Head of caudate nucleus (tissue), 42 donors: ENCODE measurements at regions not wholly inside any gene's neighbourhood (a gene's known extent, or its start where the extent isn't known, plus 50 kb on each side); places are given as distances from the start of the nearest gene placed in this dataset.
A peak's percentile ranks its signal among the peaks of the same experiment; 100 is the strongest.

Experiments
- DNase-seq, 42 donors: peaks; one replicate each; pipeline versions ENCODE4 v3.0.0 to v3.0.0-alpha.2; 2020 to 2021; ENCODE audit warnings: mixed read lengths in 7 of 42
- intact Hi-C: fragments of 100-400 bp; cut with DNase I; formaldehyde crosslinking; loops from one replicate; pipeline ENCODE4 v1.15.0; 2022

GRCh38 chr6:126574301-126574700, 234.4 kb downstream of the CENPW start:
- intact Hi-C loops, result no loop called here
- no peak for DNase-seq

GRCh38 chr6:126581316-126581715, 241.4 kb downstream of the CENPW start:
- no peak for DNase-seq
- intact Hi-C loops, result no loop called here

- DNase-seq, result no peak
- intact Hi-C loops, result no loop called here
Measured at GRCh38 chr6:126600258-126600916, 260.5 kb downstream of the CENPW start.

DNA sequence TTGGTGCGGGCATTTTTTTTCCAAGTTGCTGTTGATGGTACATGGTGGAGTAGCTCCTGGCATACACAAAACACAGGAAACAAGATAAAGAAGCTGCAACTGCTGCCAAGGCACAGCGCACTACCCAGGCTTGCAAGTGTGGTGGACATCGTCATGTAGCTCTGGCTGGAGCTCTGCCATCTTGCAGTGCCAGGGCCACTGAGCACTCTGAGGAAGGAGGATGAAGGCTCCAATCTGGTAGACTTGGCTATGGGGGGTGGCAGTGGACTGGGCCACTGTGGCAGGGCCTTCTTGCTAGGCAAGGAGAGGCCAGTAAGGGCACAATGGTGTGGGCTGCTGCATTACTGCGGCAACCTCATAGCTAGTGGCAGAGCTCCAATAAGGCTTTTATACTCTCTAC, 263.5 kb downstream of the CENPW start:
- DNase-seq, result no peak
- intact Hi-C loops, result no loop called here

- intact Hi-C loops, result no loop called here
- no peak for DNase-seq
Measured at GRCh38 chr6:126605089-126605488, 265.2 kb downstream of the CENPW start.

DNA sequence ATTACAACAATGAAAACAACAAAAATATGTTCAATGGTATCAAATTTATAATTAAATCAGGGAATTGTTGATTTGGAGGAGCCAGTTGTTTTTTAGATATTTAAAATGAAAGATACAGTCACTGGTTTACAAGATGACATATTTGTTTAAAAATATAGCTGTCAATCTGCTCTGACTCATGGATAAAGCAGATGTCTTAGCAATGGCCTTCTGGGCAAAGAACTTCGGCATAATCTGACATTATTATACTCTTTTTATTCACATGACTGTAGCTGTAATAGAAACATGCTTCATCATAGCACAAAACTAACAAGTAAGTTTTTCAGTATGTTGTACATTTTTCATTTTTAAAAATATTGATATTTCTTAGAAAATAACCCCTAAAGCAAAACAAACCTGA, 267.4 kb downstream of the CENPW start:
- no peak for DNase-seq

DNA sequence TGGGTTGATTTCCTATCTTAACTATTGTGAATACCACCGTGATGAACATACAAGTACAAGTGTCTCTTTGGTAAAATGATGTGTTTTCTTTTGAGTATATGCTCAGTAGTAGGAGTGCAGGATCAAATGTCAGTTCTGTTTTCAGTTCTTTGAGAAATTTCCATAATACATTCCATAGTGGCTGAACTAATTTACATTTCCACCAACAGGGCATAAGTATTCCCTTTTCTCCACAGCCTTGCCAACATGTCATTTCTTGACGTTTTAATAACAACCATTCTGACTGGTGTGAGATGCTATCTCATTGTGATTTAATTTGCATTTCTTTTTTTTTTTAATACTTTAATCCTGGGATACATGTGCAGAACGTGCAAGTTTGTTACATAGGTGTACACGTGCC, 268.8 kb downstream of the CENPW start:
- DNase-seq, result no peak
- intact Hi-C loops, result no loop called here

More for the DNA sequence above, 267.4 kb downstream of the CENPW start:
- intact Hi-C loops, result no loop called here

DNA sequence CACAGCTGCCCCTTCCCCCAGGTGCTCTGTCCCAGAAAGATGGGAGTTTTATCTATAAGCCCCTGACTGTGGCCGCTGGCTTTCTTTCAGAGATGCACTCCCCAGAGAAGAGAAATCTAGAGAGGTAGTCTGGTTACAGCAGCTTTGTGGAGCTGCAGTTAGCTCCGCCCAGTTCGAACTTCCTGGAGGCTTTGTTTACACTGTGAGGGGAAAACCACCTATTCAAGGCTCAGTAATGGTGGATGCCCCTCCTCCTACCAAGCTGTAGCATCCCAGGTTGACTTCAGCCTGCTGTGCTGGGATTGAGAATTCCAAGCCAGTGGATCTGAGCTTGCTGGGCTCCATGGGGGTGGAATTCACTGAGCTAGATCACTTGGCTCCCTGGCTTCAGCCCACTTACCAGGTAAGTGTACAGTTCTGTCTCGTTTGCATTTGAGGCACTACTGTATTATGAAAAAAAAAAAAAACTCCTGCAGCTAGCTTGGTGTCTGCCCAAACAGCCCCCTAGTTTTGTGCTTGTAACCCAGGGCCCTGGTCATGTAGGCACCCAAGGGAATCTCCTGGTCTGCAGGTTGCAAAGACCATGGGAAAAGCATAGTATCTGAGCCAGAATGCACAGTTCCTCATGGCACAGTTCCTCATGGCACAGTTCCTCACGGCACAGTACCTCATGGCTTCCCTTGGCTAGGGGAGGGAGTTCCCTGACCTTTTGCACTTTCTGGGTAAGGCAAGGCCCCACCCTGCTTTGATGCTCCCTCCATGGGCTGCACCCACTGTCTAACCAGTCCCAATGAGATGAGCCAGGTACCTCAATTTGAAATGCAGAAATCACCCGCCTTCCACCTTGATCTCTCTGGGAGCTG, 275.0 kb downstream of the CENPW start:
- DNase-seq, result no peak
- intact Hi-C loops, result no loop called here

- no peak for DNase-seq
- intact Hi-C loops, result no loop called here
Measured at GRCh38 chr6:126616866-126617265, 277.0 kb downstream of the CENPW start.

DNA sequence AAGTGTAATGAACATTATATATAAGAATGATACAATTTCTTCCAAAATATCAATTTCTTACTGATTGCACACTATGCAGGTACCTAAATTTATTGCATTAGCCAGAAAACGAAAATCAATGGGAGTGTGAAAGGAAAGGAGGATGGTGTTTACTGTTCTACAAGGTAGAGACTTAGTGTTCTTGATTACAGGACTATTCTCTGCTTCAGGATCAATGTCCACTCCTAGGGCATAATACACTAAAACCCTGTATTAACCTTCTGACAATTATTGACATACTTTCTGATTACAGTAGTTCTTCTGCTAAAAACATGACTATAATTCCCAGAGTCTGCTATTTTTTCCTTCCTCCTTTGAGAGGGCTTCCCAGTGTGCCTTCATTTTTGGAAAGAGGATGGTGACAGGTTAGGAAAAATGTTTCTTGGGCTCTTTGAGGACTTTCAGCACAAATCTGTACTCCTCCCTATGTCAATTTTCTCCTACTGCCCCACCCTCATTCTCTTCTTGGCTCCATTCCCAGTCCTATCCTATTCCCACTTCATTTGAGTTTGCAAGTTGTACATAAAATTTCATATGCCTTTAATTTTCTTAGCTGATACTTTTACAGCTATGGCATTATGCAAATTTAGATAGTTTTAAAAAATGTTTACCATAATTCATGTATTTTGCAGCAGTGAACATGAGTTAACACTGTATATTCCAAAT, 278.9 kb downstream of the CENPW start:
- DNase-seq, result no peak
- intact Hi-C loops, result no loop called here

- DNase-seq, result no peak
- intact Hi-C loops, result no loop called here
Measured at GRCh38 chr6:126620719-126621118, 280.8 kb downstream of the CENPW start.

DNA sequence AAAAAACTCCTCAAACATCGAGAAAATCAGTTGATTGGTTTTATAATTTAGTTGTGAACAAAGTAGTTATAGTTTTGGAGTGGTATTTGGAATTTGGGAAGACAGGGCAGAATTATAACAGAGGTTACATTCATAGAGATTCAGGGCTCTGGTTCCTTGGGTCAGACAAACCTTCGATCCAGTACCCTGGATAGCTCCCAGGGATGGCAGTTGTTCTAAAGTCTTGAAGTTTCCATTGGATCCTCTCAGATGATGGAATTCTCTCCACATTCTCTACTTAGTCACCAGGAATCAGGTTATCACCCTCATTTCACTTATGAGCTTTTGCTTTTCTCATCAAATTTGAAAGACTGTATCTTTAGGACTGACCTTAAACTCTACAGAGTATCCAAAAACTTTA, 285.1 kb downstream of the CENPW start:
- intact Hi-C loops, result no loop called here
- DNase-seq, result no peak

GRCh38 chr6:126628125-126628524, 288.2 kb downstream of the CENPW start:
- intact Hi-C loops, result no loop called here
- DNase-seq, result peak in 1 of 42 donors; percentile 1

DNA sequence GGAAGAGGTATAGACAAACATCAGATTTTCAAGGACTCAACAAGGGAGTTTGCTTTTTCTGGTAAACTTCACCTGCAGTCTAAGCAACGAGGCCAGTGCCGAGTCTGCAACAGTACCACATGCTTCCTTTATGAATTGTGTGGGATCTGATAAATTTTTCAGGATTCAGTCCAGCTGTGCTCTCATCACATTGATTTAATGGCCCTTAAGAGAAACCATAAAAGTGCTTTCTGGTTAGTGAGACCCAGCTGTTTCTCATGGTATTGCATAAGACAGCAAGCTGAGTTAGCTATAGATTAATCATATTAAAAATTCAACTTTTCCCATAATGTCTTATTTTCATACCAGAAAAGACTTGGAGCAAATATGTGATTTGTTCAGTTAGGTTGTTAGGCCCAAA, 291.4 kb downstream of the CENPW start:
- intact Hi-C loops, result no loop called here
- DNase-seq, result no peak

DNA sequence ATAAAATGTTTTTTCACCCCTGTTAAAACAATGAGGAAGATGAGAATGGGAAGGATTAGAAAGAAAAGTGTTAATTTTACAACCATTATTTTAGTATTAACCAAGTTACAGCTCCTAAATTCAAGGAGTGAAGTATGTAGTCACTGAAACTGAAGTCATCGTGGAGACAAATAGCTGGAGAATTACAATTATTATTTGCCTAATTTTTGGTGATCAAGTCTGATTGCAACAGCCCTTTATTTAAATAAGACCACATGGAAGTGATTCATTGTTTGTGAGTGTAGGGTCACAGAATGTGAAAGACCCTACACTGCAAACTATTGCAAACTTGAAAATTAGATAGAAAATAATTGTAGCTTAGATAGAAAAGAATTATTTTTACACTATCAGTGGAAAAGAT, 292.4 kb downstream of the CENPW start:
- DNase-seq, result no peak
- intact Hi-C loops, result no loop called here

GRCh38 chr6:126633373-126633772, 293.5 kb downstream of the CENPW start:
- intact Hi-C loops, result no loop called here
- no peak for DNase-seq

DNA sequence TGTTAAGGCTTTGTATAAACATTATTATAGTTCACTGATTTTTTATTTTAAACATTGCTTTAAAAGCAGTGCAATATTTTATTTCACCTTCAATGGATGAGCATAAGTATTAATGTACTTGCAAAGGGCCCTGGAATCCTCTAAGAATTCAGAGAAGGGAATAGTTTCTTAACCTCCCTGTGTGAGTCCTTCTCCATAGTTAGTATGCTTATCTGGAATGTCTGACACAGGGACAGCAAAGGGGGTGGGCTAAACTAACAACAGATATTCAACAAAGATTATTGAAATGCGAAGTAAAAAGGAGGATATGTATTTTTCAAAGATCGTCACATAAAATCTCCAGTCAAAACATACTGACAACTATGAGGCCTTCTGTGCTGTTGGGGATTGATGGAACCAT, 300.4 kb downstream of the CENPW start:
- no peak for DNase-seq
- intact Hi-C loops, result no loop called here

DNA sequence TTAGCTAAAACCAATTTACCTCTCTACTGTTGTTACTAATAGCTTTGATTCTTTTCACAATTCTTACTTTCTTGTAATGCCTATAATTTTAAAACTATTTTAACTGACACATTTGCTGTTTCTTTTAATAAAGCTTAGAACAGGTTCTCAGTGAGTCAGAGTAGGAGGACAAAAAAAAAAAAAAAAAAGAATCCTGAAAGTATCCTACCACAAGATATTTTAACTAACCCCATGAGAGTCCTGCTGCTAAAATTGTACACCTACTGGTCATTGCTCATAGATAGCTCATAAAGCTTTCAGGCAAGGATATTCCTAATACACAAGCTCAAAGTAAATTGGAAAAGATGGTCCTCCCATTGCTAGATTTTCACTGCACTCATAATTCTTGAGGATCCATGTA, 301.0 kb downstream of the CENPW start:
- intact Hi-C loops, result no loop called here
- no peak for DNase-seq

DNA sequence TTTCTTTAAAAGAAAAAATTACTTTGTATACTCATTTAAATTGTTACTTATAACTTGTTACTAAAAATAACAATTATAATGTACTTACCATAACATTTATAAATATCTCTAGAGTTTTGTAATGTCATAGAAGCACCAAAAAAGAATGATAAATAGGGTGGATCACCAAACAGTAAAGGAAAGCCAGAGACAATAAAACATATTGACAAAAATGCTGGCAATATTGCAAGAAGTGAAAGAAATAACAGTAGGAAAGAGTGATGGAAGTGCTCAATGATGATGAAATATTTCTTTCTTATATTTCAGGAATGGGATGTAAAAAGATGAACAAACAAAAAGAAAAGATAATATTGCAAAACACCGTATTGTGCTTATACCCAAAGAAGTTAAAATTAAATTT, 301.7 kb downstream of the CENPW start:
- intact Hi-C loops, result no loop called here
- no peak for DNase-seq

DNA sequence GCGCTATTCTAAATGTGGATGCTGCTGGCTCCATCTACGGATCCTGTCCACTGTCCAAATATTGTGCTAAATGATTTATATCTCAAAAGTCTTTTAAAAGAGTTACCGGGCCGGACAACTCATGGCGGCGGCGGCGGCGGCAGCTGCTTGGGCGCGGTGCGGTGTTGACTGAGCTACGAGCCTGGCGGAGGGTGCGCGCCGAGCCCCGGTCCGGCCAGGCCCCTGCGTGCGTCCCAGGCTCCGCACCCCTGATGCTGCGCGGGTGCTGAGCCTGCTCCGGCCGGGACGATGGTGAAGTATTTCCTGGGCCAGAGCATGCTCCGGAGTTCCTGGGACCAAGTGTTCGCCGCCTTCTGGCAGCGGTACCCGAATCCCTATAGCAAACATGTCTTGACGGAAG, 303.4 kb downstream of the CENPW start:
- intact Hi-C loops, result no loop called here
- no peak for DNase-seq
